ENCODE measurements at regions not wholly inside any gene's neighbourhood (a gene's known extent, or its start where the extent isn't known, plus 50 kb on each side); places are given as distances from the start of the nearest gene placed in this dataset.

- Histone ChIP-seq H3K79me2 (replicated peaks; ENCODE audit: insufficient read depth, low read length) (no peaks in the 10 kb centered on the region), H3F3A (ENCODE audit: insufficient read depth, low read length, poor library complexity, severe bottlenecking) (no peaks in the 10 kb centered on the region), H3K9me3 (ENCODE audit: low read length) (no peaks in the 10 kb centered on the region), H3K27me3 (ENCODE audit: insufficient read depth, low read depth, low read length) (no peaks in the 10 kb centered on the region), H3K36me3 (ENCODE audit: insufficient read depth, low read length) (no peaks in the 10 kb centered on the region), H3K27ac (ENCODE audit: low read length) (no peak overlapping the region), H3K9ac (ENCODE audit: low read length) (no peak overlapping the region), H4K20me1 (ENCODE audit: insufficient read depth) (no peaks in the 10 kb centered on the region), H3K4me2 (ENCODE audit: low read length) (no peak overlapping the region), H3K4me3 (ENCODE audit: low read length) (no peak overlapping the region), H2AFZ (ENCODE audit: low read depth, low read length) (no peak overlapping the region), H3K9me2 (ENCODE audit: insufficient read depth, low read length) (no peaks in the 10 kb centered on the region)
- TF ChIP-seq SMC3 (conservative IDR thresholded peaks at IDR 0.05; ENCODE audit: poor library complexity) (no peak), EP300 (conservative IDR thresholded peaks at IDR 0.05; ENCODE audit: poor library complexity, severe bottlenecking) (no peak), TAF1 (IDR thresholded peaks at IDR 0.05; ENCODE audit: low read depth) (no peak), REST (IDR thresholded peaks at IDR 0.05; ENCODE audit: borderline replicate concordance) (no peak), EZH2 (IDR thresholded peaks at IDR 0.05; ENCODE audit: borderline replicate concordance, insufficient read depth, low read length, poor library complexity, severe bottlenecking) (no peak), RAD21 (conservative IDR thresholded peaks at IDR 0.05) (no peak), POLR2AphosphoS5 (IDR thresholded peaks at IDR 0.05) (no peak), CTCF (IDR thresholded peaks at IDR 0.05; ENCODE audit: poor library complexity, severe bottlenecking) (no peak), MXI1 (conservative IDR thresholded peaks at IDR 0.05; ENCODE audit: poor library complexity, severe bottlenecking) (no peak)
These were observed 249.8 kb downstream of the CYP26B1 start for GRCh38 chr2:71897836-71898235.

- no peaks in the 10 kb centered on the region for H3K9me3 ChIP-seq (ENCODE audit: low read length)
- H3F3A ChIP-seq (ENCODE audit: insufficient read depth, low read length, poor library complexity, severe bottlenecking) = no peaks in the 10 kb centered on the region
- H3K4me2 ChIP-seq (ENCODE audit: low read length) = no peak overlapping the region
- H3K79me2 ChIP-seq (replicated peaks; ENCODE audit: insufficient read depth, low read length) = no peaks in the 10 kb centered on the region
- H3K9me2 ChIP-seq (ENCODE audit: insufficient read depth, low read length) = no peaks in the 10 kb centered on the region
- H3K36me3 ChIP-seq (ENCODE audit: insufficient read depth, low read length) = no peaks in the 10 kb centered on the region
- no peak overlapping the region for H3K4me3 ChIP-seq (ENCODE audit: low read length)
- no peak overlapping the region for H3K9ac ChIP-seq (ENCODE audit: low read length)
- no peaks in the 10 kb centered on the region for H3K27me3 ChIP-seq (ENCODE audit: insufficient read depth, low read depth, low read length)
- no peak overlapping the region for H2AFZ ChIP-seq (ENCODE audit: low read depth, low read length)
- H3K27ac ChIP-seq (ENCODE audit: low read length) = no peak overlapping the region
- TF ChIP-seq EP300 (conservative IDR thresholded peaks at IDR 0.05; ENCODE audit: poor library complexity, severe bottlenecking) (no peak), REST (IDR thresholded peaks at IDR 0.05; ENCODE audit: borderline replicate concordance) (no peak), RAD21 (conservative IDR thresholded peaks at IDR 0.05) (no peak)
- H4K20me1 ChIP-seq (ENCODE audit: insufficient read depth) = no peaks in the 10 kb centered on the region
These were observed 250.6 kb downstream of the CYP26B1 start for GRCh38 chr2:71897137-71897480.

Data from neural cell (in vitro differentiated cells).